ENCODE measurements at regions not wholly inside any gene's neighbourhood (a gene's known extent, or its start where the extent isn't known, plus 50 kb on each side); places are given as distances from the start of the nearest gene placed in this dataset.

- TF ChIP-seq CTCF (conservative IDR thresholded peaks at IDR 0.05; ENCODE audit: low read length) (no peak), EZH2phosphoT487 (IDR thresholded peaks at IDR 0.05; ENCODE audit: borderline replicate concordance, low read depth, low read length) (no peak)
These were observed 338.7 kb upstream of the IL12A start for GRCh38 chr3:159649951-159650350.

Data from OCI-LY7 (cell line).